Activated gamma-delta T cell treated with Interleukin-2 at 50 U/mL for 16 hours (primary cell): ENCODE measurements at regions not wholly inside any gene's neighbourhood (a gene's known extent, or its start where the extent isn't known, plus 50 kb on each side); places are given as distances from the start of the nearest gene placed in this dataset.
"Not testable (repeated sequence)": the region's sequence is repeated elsewhere in the genome, so short reads cannot be mapped to it uniquely, and the experiment has no call there.

Experiments
- DNase-seq: peaks from one replicate; pipeline ENCODE4 v3.0.0-alpha.2; 2020

- no peak for DNase-seq
These were observed 141.5 kb downstream of the OR2B2 start for GRCh38 chr6:27770724-27771123.

DNA sequence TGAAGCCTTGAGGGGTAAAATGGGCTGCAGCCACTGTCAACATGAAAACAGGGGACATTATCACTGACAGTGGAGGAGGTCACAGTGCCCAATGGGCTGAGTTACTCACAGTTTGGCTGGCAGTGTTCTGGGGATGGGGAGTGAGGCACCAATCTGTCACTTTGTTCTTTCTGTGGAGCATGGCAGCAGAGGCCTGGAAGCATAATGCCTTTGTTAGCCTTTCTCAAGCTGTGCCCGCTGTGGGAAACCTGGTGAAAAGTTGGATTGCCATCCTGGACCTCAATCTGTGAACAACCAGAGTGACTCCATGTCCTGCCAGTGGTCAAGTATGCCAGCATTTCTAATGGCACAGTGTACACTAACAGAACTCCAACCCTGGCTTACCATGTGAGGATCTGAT, 143.6 kb downstream of the OR2B2 start:
- no peak for DNase-seq

DNA sequence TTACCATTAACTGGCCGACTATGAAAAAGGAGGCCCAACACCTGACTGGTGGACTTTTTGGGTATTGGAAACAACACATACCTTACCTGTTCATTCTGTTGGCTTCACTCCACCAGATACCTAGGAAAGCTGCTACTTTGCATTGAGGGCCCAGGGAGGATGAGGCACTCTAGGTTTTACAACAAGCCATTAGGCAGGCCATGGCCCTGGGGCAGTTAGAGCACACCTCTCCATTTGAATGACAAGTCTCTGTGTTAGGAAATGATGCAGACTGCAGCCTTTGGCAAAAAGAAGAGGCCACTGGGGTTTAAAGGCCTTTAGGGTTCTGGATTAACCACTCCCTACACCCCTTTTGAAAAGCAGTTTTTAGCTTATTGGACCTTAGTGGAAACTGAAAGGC, 144.3 kb downstream of the OR2B2 start:
- no peak for DNase-seq

GRCh38 chr6:27766405-27766804, 145.8 kb downstream of the OR2B2 start:
- no peak for DNase-seq

GRCh38 chr6:27765028-27765590, 147.1 kb downstream of the OR2B2 start:
- no peak for DNase-seq

GRCh38 chr6:27761391-27761790, 150.8 kb downstream of the OR2B2 start:
- peak; percentile 22 for DNase-seq

GRCh38 chr6:27760464-27760863, 151.7 kb downstream of the OR2B2 start:
- DNase-seq, result no peak

DNA sequence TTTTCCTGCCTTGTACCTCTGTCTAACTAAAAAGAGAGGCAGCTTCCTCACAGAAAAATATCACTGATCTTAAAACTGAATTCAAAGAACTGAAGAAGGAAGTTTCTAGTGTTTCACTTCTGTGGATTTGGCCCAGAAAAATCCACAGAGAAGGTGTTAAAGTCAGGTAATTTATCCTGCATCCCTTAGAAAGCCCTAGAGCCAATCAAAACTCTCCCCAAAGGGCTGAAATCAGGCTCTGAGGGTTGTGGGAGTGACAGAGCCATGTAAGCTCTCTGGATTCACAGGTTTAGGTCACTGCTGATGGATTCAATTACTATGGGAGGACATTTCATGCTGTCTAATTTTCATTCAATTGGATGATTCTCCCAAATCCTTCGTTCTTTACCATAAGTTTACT, 152.3 kb downstream of the OR2B2 start:
- no peak for DNase-seq

GRCh38 chr6:27758491-27758890, 153.7 kb downstream of the OR2B2 start:
- no peak for DNase-seq

DNA sequence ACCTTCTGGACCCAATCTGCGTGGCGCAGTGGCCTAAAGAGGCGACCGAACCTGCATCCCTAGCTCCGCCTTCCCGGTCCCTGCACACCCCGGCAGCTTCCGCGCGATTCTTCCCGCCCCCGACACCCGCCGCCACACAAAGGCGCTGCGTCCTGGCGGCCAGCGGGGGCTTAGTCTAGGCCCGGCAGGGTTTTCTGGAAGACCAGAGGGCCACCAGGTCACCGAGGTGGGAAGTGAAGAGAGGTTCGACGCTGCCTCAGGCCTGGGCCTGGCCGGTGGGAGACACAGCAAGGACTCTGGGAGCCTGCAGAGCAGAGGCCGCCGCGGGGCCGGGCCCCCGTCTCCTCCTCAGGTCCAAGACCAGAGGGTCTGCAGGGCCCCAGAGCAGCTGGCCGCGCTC, 154.9 kb downstream of the OR2B2 start:
- DNase-seq, result peak; percentile 46

GRCh38 chr6:27755768-27756167, 156.4 kb downstream of the OR2B2 start:
- DNase-seq, result no peak

DNA sequence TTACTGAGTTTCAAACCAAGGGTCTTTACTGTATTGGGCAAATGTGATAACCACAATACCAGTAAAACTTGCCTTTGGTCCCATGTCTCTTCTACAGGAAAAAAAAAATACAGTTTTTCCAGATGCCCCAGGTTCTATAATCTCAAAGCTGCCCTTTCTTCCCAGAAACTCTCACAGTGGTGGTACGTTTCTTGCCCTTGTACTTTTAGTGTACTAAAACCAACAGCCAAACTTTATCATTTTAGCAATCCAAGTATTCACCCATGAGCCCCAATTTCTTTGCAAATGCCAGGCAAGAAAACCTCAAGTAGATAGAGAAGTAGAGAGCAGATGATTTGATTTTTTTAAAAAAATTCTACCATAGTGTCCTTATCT, 157.8 kb downstream of the OR2B2 start:
- DNase-seq, result no peak

- peak; percentile 50 for DNase-seq
These were observed 158.4 kb downstream of the OR2B2 start for GRCh38 chr6:27753668-27754407.

- peak; percentile 34 for DNase-seq
These were observed 159.9 kb downstream of the OR2B2 start for GRCh38 chr6:27752038-27752885.

DNA sequence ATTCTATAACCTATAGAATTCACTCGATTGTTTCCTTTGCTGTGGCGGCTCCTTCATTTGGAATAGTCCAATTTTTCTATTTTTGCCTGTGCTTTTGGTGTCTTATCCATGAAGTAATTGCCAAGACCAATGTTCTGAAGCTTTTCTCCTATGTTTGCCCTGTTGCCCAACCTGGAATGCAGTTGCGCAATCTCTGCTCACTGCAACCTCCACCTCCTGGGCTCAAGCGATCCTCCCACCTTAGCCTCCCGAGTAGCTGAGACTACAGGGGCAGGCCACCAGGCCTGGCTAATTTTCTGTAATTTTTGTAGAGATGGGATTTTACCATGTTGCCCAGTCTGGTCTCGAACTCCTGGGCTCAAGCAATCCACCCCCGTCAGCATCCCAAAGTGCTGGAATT, 163.5 kb downstream of the OR2B2 start:
- no peak for DNase-seq

DNA sequence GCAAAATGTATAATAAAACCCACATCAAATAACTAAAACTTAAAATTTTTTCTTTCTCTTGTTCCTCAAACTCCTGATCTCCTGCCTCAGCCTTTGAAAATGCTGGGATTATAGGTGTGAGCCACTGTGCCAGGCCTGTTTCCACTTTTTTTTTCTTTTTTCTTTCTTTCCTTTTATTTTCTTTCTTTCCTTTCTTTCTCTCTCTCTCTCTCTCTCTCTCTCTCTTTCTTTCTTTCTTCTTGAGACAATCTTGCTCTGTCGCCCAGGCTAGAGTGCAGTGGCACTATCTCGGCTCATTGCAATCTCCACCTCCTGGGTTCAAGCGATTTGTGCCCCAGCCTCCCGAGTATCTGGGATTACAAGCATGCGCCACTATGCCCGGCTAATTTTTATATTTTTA, 164.6 kb downstream of the OR2B2 start:
- no peak for DNase-seq

- DNase-seq, result not testable (repeated sequence)
These were observed 165.3 kb downstream of the OR2B2 start for GRCh38 chr6:27746860-27747259.

DNA sequence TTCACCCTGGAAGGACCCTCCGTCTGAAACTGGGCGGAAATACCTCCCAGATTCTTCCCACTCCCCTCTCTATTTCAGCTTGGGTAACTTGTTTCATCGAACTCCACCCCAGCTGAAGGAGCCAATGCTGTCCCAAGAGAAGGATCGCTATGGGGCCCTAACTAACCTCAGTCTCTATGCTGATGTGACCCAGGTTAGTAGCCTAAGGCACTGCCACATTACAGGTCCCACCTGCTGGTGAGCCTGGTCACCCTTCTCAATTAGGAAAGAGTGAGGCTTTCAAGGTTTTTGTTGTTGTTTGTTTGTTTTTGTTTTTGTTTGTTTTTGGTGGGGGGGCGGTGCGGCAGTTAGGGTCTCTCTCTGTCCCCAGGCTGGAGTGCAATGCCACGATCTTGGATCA, 168.4 kb downstream of the OR2B2 start:
- DNase-seq, result no peak

- DNase-seq, result no peak
These were observed 169.2 kb downstream of the OR2B2 start for GRCh38 chr6:27742833-27743573.

GRCh38 chr6:27739902-27740301, 172.3 kb downstream of the OR2B2 start:
- not testable (repeated sequence) for DNase-seq

GRCh38 chr6:27736686-27737085, 175.5 kb downstream of the OR2B2 start:
- no peak for DNase-seq

GRCh38 chr6:27728442-27728841, 183.8 kb downstream of the OR2B2 start:
- no peak for DNase-seq

GRCh38 chr6:27726619-27727023, 185.6 kb downstream of the OR2B2 start:
- no peak for DNase-seq
